SK-N-SH (cell line): ENCODE measurements at regions not wholly inside any gene's neighbourhood (a gene's known extent, or its start where the extent isn't known, plus 50 kb on each side); places are given as distances from the start of the nearest gene placed in this dataset.

Source experiments
- CTCF ChIA-PET: fragments of 300-600, 350-600 bp; formaldehyde crosslinking; extraction: SDS; loops from one replicate; lab custom pipeline; 2021; lab: Yijun Ruan, JAX
- POLR2A ChIA-PET: fragments of 350-600 bp; sonication (Branson Sonifier 250); formaldehyde crosslinking; extraction: SDS; loops from one replicate; lab custom pipeline; 2020; ENCODE audit warnings: antibody characterized with exemption, inconsistent platforms; lab: Yijun Ruan, JAX
- DNase-seq: peaks from one replicate; pipeline ENCODE4 v3.0.0; 2012
- H2AFZ ChIP-seq: fragments of 200-600 bp; sonication (generic); 2 replicates; pipeline ENCODE4 v1.8.1; 2016; ENCODE audit warnings: antibody characterized with exemption, mild to moderate bottlenecking, low read depth
- H3F3A ChIP-seq: fragments of 200-600 bp; sonication (generic); replicated peaks from 2 replicates; pipeline ENCODE3; 2016; ENCODE audit warnings: antibody characterized with exemption, mild to moderate bottlenecking; ENCODE audit not compliant: insufficient read depth
- H3K27ac ChIP-seq, 2 experiments: fragments of 200-500 bp in 1 of 2; fragments of 200-600 bp in 1 of 2; sonication (Bioruptor generic) in 1 of 2; sonication (generic), shearing (Covaris generic) in 1 of 2; 2 replicates each; pipeline versions ENCODE4 v1.5.1 to v1.6.1; 2014 to 2016; ENCODE audit warnings: low read depth in 2 of 2, inconsistent platforms in 1 of 2, low read length in 1 of 2, mild to moderate bottlenecking in 1 of 2, mixed read lengths in 1 of 2
- H3K27me3 ChIP-seq: fragments of 200-600 bp; sonication (generic), shearing (Covaris generic); 2 replicates; pipeline ENCODE4 v1.6.1; 2016; ENCODE audit warnings: mixed run types; ENCODE audit not compliant: insufficient read depth
- H3K36me3 ChIP-seq, 2 experiments: fragments of 200-500 bp in 1 of 2; fragments of 200-600 bp in 1 of 2; sonication (Bioruptor generic) in 1 of 2; sonication (generic) in 1 of 2; replicated peaks in 1 of 2; 2 replicates each; pipeline versions ENCODE3 to v1.5.1; 2014 to 2016; ENCODE audit warnings: low read length in 1 of 2, mild to moderate bottlenecking in 1 of 2; ENCODE audit not compliant: insufficient read depth in 2 of 2, control insufficient read depth in 1 of 2
- H3K4me1 ChIP-seq, 2 experiments: fragments of 200-500 bp in 1 of 2; fragments of 200-600 bp in 1 of 2; sonication (Bioruptor generic) in 1 of 2; sonication (generic), shearing (Covaris generic) in 1 of 2; 2 replicates each; pipeline versions ENCODE4 v1.5.1 to v1.6.1; 2014 to 2016; ENCODE audit warnings: low read depth in 1 of 2, low read length in 1 of 2, mixed run types in 1 of 2; ENCODE audit not compliant: insufficient read depth in 2 of 2, control insufficient read depth in 1 of 2
- H3K4me2 ChIP-seq: fragments of 200-600 bp; sonication (generic), shearing (Covaris generic); 2 replicates; pipeline ENCODE4 v1.6.1; 2017; ENCODE audit warnings: mixed run types
- H3K4me3 ChIP-seq, 2 experiments: fragments of 200-500 bp in 1 of 2; fragments of 200-600 bp in 1 of 2; sonication (Bioruptor generic) in 1 of 2; sonication (generic), shearing (Covaris generic) in 1 of 2; 2 replicates each; pipeline versions ENCODE4 v1.5.1 to v1.8.1; 2014 to 2016; ENCODE audit warnings: low read depth in 2 of 2, inconsistent platforms in 1 of 2, low read length in 1 of 2, mild to moderate bottlenecking in 1 of 2, mixed read lengths in 1 of 2, moderate library complexity in 1 of 2
- H3K79me2 ChIP-seq: fragments of 200-600 bp; sonication (generic); 2 replicates; pipeline ENCODE4 v1.8.1; 2017; ENCODE audit warnings: mild to moderate bottlenecking; ENCODE audit not compliant: insufficient read depth
- H3K9ac ChIP-seq: fragments of 200-600 bp; sonication (generic); 2 replicates; pipeline ENCODE4 v1.6.1; 2017; ENCODE audit warnings: mixed run types
- H3K9me2 ChIP-seq: fragments of 200-600 bp; sonication (generic); 2 replicates; pipeline ENCODE4 v1.6.1; 2017; ENCODE audit warnings: mixed run types
- H3K9me3 ChIP-seq: fragments of 200-600 bp; sonication (generic); 2 replicates; pipeline ENCODE4 v1.6.1; 2017; ENCODE audit warnings: mixed run types, mild to moderate bottlenecking, moderate library complexity
- H4K20me1 ChIP-seq: fragments of 200-600 bp; sonication (generic); 2 replicates; pipeline ENCODE4 v1.6.1; 2017; ENCODE audit warnings: mild to moderate bottlenecking, mixed run types; ENCODE audit not compliant: insufficient read depth
- ELF1 ChIP-seq: IDR thresholded peaks from 2 replicates; pipeline ENCODE4 v1.4.0; 2012
- EZH2phosphoT487 ChIP-seq: fragments of 200-600 bp; sonication (generic); IDR thresholded peaks from 2 replicates; pipeline ENCODE4 v1.6.1; 2017; ENCODE audit warnings: low read depth, mixed run types, mild to moderate bottlenecking, antibody characterized with exemption, moderate library complexity, borderline replicate concordance
- FOXJ3 ChIP-seq: sonication (generic); formaldehyde crosslinking; IDR thresholded peaks from 2 replicates; pipeline ENCODE4 v1.5.1; 2020; ENCODE audit warnings: mild to moderate bottlenecking, missing genetic modification reagents
- JUND ChIP-seq: IDR thresholded peaks from 2 replicates; pipeline ENCODE4 v1.4.0; 2012
- NRF1 ChIP-seq: IDR thresholded peaks from 2 replicates; pipeline ENCODE4 v1.6.1; 2012; ENCODE audit warnings: low read depth, mild to moderate bottlenecking, low read length
- RCOR1 ChIP-seq: fragments of 150-350 bp; IDR thresholded peaks from 2 replicates; pipeline ENCODE4 v1.6.1; 2017; ENCODE audit warnings: antibody characterized with exemption, low read length
- RFX5 ChIP-seq: IDR thresholded peaks from 2 replicates; pipeline ENCODE4 v1.6.1; 2012; ENCODE audit warnings: mild to moderate bottlenecking, improper control_type of control experiment, low read length
- TAF1 ChIP-seq: IDR thresholded peaks from 2 replicates; pipeline ENCODE4 v1.6.1; 2012; ENCODE audit warnings: low read depth, mild to moderate bottlenecking, low read length, moderate library complexity, borderline replicate concordance
- TCF12 ChIP-seq: IDR thresholded peaks from 2 replicates; pipeline ENCODE4 v1.4.0; 2012
- WGBS: methylation state at CpG from one replicate; pipeline ENCODE4 v1.1.6; 2017; ENCODE audit warnings: low lambda C conversion rate; 5-methylcytosine and 5-hydroxymethylcytosine counted together
- TF ChIP-seq, protein P1 (sequence below): IDR thresholded peaks from 2 replicates; pipeline ENCODE4 v1.6.1; 2012; ENCODE audit warnings: mild to moderate bottlenecking, low read depth, low read length, moderate library complexity
- TF ChIP-seq, protein P2 (sequence below): IDR thresholded peaks from 2 replicates; pipeline ENCODE4 v1.4.0; 2012; ENCODE audit warnings: low read depth, borderline replicate concordance
- TF ChIP-seq, protein P3 (sequence below): IDR thresholded peaks from 2 replicates; pipeline ENCODE4; 2012

DNA sequence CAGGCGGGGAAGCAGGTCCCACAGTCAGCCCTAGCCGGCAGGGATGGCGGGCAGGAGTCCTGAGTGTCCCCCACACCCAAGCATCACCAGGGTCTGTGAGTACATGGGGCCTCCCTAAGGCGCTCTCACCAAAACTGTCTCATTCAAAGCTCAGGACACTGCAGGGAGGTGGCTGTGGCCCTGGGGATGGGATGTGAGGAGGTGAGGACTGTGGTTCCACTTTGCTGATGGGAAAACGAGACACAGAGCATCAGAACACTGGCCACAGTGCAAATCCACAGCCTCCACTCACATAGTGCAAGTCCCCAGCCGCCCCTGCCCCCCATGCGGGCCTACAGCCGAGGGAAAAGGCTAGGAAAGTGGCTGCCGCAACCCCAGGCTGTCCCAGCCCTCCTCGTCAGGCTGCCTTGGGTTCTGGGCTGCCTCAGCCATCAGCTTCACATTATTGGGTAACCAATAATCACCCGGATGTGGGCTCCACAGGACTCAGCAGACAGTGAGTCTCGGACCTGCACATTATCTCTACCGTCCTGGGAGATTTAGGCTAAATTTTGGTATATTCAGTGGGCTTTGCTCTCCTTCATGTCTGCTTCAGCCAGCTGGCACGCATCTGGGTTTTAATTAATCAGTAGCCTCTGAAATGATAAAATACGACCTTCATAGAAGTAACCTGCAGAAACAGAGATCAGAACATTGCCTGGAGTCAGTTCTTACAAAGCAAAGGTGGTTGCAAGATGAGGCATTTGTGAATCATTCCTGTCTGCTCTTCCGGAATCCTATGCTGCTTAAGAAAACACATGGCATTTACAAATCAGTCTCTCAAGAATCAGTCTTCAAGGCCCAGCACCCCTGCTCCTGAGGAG, 77.0 kb downstream of the SOX1 start:
- H3K4me2 ChIP-seq: 0 out of 2 replicates have a peak overlapping the region, but pooled peaks have one; percentile 7
- no peaks in the 10 kb centered on the region for H3F3A ChIP-seq
- H4K20me1 ChIP-seq: no peaks in the 10 kb centered on the region
- H3K79me2 ChIP-seq: no peaks in the 10 kb centered on the region
- no peaks in the 10 kb centered on the region; the same call in 1 of the 2 replicates for H3K27me3 ChIP-seq
- H3K4me3 ChIP-seq: no peak overlapping the region
- TF ChIP-seq TAF1: no peak
- TF ChIP-seq, protein P1, sequence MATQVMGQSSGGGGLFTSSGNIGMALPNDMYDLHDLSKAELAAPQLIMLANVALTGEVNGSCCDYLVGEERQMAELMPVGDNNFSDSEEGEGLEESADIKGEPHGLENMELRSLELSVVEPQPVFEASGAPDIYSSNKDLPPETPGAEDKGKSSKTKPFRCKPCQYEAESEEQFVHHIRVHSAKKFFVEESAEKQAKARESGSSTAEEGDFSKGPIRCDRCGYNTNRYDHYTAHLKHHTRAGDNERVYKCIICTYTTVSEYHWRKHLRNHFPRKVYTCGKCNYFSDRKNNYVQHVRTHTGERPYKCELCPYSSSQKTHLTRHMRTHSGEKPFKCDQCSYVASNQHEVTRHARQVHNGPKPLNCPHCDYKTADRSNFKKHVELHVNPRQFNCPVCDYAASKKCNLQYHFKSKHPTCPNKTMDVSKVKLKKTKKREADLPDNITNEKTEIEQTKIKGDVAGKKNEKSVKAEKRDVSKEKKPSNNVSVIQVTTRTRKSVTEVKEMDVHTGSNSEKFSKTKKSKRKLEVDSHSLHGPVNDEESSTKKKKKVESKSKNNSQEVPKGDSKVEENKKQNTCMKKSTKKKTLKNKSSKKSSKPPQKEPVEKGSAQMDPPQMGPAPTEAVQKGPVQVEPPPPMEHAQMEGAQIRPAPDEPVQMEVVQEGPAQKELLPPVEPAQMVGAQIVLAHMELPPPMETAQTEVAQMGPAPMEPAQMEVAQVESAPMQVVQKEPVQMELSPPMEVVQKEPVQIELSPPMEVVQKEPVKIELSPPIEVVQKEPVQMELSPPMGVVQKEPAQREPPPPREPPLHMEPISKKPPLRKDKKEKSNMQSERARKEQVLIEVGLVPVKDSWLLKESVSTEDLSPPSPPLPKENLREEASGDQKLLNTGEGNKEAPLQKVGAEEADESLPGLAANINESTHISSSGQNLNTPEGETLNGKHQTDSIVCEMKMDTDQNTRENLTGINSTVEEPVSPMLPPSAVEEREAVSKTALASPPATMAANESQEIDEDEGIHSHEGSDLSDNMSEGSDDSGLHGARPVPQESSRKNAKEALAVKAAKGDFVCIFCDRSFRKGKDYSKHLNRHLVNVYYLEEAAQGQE: no peak
- TF ChIP-seq TCF12: no peak
- TF ChIP-seq RFX5: no peak
- TF ChIP-seq, protein P2, sequence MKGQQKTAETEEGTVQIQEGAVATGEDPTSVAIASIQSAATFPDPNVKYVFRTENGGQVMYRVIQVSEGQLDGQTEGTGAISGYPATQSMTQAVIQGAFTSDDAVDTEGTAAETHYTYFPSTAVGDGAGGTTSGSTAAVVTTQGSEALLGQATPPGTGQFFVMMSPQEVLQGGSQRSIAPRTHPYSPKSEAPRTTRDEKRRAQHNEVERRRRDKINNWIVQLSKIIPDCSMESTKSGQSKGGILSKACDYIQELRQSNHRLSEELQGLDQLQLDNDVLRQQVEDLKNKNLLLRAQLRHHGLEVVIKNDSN: no peak
- no peak for TF ChIP-seq NRF1
- TF ChIP-seq JUND: no peak
- TF ChIP-seq RCOR1: no peak
- TF ChIP-seq, protein P3, sequence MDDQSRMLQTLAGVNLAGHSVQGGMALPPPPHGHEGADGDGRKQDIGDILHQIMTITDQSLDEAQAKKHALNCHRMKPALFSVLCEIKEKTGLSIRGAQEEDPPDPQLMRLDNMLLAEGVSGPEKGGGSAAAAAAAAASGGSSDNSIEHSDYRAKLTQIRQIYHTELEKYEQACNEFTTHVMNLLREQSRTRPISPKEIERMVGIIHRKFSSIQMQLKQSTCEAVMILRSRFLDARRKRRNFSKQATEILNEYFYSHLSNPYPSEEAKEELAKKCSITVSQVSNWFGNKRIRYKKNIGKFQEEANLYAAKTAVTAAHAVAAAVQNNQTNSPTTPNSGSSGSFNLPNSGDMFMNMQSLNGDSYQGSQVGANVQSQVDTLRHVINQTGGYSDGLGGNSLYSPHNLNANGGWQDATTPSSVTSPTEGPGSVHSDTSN: no peak
- TF ChIP-seq EZH2phosphoT487: no peak
- no peak for TF ChIP-seq ELF1
- no peak for TF ChIP-seq FOXJ3 (CRISPR knock-in tag)
- TF ChIP-seq, all 33 proteins: peak for 0
- Histone ChIP-seq H2AFZ (no peak overlapping the region), H3K4me1 (no peaks in the 10 kb centered on the region), H3K27ac (no peak overlapping the region), H3K9ac (no peak overlapping the region), H3K36me3 (no peaks in the 10 kb centered on the region), H3K9me2 (no peaks in the 10 kb centered on the region), H3K9me3 (no peaks in the 10 kb centered on the region)
- DNase-seq: no peak
- POLR2A ChIA-PET: no interaction called here
- CTCF ChIA-PET: no interaction called here
- WGBS: 4% methylated on average over 12 of the region's 16 CpGs
